D721Med (cell line): ENCODE measurements at regions not wholly inside any gene's neighbourhood (a gene's known extent, or its start where the extent isn't known, plus 50 kb on each side); places are given as distances from the start of the nearest gene placed in this dataset.

ENCODE experiments used
- DNase-seq: peaks from one replicate; pipeline ENCODE4 v3.0.0; 2011; ENCODE audit warnings: low spot score; ENCODE audit not compliant: insufficient read length
- FAIRE-seq: peaks from 2 replicates; lab custom pipeline; 2011; peaks lifted over from hg19 to GRCh38; lab: Jason Lieb, UNC
- TF ChIP-seq, protein P1 (sequence below): IDR thresholded peaks from 2 replicates; pipeline ENCODE4 v1.5.1; 2012; ENCODE audit warnings: mild to moderate bottlenecking, control low read depth; ENCODE audit not compliant: insufficient read depth; ENCODE audit errors: missing control alignments

DNA sequence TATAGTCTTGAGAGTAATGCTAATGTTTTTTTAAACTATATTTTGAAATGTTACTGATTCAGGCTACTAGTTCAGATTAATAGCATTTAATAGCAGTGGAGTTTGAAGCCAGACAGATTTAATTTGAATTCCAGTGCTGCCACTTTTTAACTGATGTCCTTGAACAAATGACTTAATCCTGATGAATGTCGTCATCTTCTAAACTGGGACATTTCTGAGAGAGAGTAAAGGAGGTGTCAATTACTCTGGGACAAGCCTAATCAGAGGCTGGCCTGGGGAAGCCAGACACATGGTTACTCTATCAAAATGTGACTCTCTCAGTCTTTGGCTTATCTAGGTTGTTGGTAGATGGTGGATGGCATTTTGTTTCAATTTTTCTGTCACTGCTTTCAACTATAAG lies 246.7 kb downstream of the HS3ST3A1 start:
- FAIRE-seq (no peak), DNase-seq (no peak)
- TF ChIP-seq, protein P1, sequence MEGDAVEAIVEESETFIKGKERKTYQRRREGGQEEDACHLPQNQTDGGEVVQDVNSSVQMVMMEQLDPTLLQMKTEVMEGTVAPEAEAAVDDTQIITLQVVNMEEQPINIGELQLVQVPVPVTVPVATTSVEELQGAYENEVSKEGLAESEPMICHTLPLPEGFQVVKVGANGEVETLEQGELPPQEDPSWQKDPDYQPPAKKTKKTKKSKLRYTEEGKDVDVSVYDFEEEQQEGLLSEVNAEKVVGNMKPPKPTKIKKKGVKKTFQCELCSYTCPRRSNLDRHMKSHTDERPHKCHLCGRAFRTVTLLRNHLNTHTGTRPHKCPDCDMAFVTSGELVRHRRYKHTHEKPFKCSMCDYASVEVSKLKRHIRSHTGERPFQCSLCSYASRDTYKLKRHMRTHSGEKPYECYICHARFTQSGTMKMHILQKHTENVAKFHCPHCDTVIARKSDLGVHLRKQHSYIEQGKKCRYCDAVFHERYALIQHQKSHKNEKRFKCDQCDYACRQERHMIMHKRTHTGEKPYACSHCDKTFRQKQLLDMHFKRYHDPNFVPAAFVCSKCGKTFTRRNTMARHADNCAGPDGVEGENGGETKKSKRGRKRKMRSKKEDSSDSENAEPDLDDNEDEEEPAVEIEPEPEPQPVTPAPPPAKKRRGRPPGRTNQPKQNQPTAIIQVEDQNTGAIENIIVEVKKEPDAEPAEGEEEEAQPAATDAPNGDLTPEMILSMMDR, result no peak

DNA sequence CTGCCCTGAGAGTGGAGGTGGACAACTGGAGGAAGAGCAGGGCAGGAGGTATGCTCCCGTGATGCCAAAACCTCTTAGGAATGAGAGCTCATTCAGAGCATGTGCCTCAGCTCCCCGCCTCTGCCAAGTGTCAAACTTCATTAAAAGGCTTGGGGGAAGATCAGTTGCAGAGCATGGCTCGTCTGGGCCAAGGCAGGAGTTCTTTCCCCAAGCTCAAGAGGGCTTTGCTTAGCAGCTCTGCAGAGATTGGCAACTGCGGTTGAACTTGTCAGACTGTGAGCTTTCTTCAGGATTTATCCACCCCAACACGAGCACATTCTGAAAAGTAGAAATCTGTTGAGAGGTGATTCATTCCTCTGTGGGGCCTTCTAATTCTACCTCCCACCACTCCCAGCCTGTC lies 248.1 kb downstream of the HS3ST3A1 start:
- no peak for DNase-seq
- TF ChIP-seq, protein P1, result no peak
- no peak for FAIRE-seq

DNA sequence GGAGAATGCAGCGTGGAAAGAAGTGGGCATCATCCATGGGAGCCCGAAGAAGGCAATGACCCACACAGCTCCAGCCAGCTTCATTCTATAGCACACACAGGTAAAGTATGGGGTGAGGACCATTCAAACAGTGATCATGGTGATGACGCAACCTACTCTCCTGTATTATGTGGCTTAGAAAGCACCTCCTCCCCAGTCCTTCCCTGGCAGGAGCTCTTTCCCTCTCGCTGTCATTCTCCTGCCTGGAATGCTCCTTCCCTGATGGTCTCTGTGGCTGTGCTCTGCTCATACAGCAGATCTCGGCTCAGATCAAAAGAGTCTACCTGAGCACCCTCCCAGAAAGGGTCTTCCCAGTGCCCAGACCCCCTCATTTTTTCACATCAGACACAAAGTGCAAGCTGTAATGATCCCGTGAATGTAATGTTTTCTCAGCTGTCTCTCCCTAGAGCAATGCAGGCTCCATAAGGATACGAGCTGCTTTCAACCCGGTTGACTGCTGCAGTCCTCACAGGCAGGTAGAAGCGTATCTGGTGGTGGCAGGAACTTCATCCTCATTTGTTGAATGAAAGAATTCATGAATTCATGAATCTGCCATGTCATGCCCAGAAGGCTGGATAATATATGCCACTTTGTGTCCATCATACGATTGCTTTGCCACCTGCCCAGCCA lies 248.8 kb downstream of the HS3ST3A1 start:
- TF ChIP-seq, protein P1, result no peak
- FAIRE-seq (no peak), DNase-seq (no peak)

DNA sequence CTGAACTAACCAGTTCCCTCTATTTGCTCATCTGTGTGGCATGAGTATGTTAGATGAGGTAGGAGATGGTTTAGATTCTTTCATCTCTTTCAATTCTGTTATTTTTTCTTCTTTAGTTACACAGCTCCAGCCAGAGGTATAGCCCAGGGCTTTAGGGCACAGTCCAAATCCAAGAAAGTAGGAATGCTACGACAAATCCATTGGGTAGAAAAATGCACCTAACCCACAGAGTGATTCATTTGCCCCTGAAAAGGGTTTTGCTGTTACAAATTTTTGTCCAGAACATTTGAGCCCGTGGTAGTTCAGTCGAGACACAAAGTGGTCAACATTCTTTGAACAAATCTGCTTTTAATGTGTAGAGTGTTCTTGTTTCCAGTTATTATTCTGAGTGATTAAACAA lies 250.7 kb downstream of the HS3ST3A1 start:
- DNase-seq (no peak), FAIRE-seq (no peak)

DNA sequence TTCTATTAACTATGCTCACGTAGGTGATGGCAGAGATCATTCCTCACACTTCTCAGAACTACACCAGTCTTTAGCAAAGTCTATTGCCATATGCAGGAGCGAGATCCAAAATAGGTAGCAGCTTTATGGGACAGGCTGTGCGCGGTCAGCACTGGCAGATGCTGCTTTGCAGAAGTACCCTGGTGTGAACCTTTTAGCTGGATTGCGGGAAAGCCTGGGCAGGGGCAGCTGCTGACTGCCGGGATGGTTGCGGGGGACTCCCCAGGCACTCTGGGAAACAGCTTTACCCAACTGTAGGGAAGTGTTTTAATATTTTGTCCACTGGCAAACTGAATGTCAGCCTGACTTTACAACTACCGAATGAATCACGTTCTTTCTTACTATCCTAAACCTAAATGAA lies 251.3 kb downstream of the HS3ST3A1 start:
- no peak for FAIRE-seq
- TF ChIP-seq, protein P1, result no peak
- no peak for DNase-seq

More for the DNA sequence above, 250.7 kb downstream of the HS3ST3A1 start:
- TF ChIP-seq, protein P1, result no peak

DNA sequence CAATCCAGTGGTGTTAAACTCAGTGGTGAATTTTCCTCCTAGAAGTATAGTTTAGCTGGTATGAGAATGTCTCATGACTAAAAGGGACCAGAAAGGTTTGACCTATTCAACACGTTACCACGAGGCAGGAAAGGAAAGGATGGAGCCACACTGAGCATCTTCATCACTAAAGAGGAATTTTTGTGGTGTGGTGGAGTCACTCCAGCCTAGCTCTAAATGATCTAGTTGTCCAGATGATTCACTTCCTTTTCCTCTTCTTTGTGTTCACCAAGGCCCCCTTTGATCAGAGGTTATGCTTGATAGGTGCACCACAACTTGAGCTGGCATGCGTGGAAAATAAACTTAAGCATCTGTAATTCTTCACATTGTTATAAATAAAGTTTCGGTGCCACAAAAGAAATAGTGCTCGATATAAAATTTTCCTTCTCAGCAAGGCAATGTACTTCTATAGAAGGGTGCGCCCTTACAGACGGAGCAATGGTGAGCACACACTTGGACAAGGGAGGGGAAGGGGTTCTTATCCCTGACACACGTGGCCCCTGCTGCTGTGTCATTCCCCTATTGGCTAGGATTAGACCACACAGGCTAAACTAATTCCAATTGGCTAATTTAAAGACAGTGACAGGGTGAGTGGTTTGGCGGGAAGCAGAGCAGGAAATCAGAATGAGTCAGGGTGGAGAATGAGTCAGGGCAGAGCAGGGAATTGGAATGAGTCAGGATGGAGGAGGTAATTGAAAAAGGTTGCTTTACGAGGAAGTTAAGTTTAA lies 254.6 kb downstream of the HS3ST3A1 start:
- TF ChIP-seq, protein P1, result no peak
- FAIRE-seq (no peak), DNase-seq (no peak)

DNA sequence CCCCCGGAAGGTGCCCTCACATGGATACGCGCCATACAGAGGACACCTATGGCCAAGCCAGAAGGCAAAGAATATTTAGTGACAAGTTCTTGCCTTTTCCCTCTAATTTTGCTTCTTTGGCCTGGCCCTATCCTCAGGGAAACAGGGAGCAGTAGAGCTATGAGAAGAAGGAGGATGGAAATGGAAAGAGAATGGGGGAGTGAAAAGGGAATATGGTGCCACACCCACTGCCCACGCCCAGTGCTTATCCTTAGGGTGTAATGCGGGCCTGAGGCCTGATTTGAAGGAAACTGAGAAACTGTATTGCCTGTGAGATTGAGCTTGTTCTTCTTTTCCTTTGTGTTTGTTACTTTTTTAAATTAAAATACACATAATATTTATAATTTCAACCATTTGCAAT lies 255.1 kb downstream of the HS3ST3A1 start:
- TF ChIP-seq, protein P1, result no peak
- no peak for DNase-seq
- FAIRE-seq, result no peak
